ENCODE measurements at regions not wholly inside any gene's neighbourhood (a gene's known extent, or its start where the extent isn't known, plus 50 kb on each side); places are given as distances from the start of the nearest gene placed in this dataset.

DNA sequence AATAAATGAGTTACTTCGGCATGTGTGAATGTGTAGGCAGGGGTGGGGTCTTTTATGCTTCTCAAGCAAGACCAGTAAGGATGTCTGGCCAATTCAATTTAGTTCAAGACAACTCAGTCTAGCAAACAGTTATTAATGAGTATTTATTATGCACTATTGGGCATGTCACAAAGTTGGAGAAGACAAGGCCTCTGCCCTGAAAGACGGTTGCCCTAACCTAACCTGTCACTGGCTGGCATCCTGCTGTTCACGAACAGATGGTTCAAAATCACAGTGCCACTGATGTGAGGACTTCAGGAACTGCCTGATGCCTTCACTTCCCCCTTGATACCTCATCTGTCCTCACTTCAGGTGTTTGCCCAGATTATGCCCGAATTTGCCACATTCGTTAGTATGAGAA, 217.8 kb downstream of the SOX2 start:
- FAIRE-seq, result no peak

DNA sequence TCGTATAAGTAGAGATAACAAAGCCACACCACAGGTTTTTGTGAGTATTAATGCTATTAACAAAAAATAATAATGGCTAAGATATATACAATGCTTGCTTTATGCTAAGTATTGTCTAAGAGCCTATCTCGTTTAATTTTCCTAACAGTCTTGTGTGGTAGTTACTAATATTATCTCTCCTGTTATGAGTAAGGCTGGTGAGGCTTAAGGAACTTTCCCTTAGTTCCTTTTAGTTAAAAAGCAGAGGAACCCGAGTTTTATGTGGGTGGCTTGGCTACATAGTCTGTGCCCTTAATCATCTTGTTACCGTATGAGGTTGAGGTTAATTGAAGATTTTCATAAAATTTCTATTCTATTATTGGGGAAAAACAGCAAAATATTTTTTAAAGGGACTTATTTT, 218.4 kb downstream of the SOX2 start:
- H3K9me3 Mint-ChIP-seq (ENCODE audit: unreplicated experiment), result peaks cover 2% of the 10 kb centered on the region
- no peak for FAIRE-seq
- no peak overlapping the region for H3K4me2 ChIP-seq (ENCODE audit: low read length)
- no peak overlapping the region for H3K9ac ChIP-seq (ENCODE audit: low read length)
- no peaks in the 10 kb centered on the region for H3K27me3 ChIP-seq (ENCODE audit: insufficient read depth, low read length)
- no peaks in the 10 kb centered on the region for H3K9me3 ChIP-seq (ENCODE audit: insufficient read depth, low read depth, low read length)
- no peak for TF ChIP-seq EZH2 (IDR thresholded peaks at IDR 0.05; ENCODE audit: insufficient read depth, low read length)
- TF ChIP-seq, protein P1, sequence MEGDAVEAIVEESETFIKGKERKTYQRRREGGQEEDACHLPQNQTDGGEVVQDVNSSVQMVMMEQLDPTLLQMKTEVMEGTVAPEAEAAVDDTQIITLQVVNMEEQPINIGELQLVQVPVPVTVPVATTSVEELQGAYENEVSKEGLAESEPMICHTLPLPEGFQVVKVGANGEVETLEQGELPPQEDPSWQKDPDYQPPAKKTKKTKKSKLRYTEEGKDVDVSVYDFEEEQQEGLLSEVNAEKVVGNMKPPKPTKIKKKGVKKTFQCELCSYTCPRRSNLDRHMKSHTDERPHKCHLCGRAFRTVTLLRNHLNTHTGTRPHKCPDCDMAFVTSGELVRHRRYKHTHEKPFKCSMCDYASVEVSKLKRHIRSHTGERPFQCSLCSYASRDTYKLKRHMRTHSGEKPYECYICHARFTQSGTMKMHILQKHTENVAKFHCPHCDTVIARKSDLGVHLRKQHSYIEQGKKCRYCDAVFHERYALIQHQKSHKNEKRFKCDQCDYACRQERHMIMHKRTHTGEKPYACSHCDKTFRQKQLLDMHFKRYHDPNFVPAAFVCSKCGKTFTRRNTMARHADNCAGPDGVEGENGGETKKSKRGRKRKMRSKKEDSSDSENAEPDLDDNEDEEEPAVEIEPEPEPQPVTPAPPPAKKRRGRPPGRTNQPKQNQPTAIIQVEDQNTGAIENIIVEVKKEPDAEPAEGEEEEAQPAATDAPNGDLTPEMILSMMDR (IDR thresholded peaks at IDR 0.05; ENCODE audit: insufficient read depth, low read depth, low read length), result no peak
- no peaks in the 10 kb centered on the region for H3K4me1 ChIP-seq (ENCODE audit: insufficient read depth, low read length)
- no peaks in the 10 kb centered on the region for H4K20me1 ChIP-seq (ENCODE audit: insufficient read depth, low read length)
- no peak overlapping the region for H3K27ac ChIP-seq (ENCODE audit: low read depth, low read length)
- no peaks in the 10 kb centered on the region for H3K4me1 Mint-ChIP-seq (ENCODE audit: low read depth, unreplicated experiment)
- H3K79me2 ChIP-seq (ENCODE audit: insufficient read depth, low read length), result no peaks in the 10 kb centered on the region
- peaks cover 3% of the 10 kb centered on the region for H3K27me3 Mint-ChIP-seq (ENCODE audit: low read depth, unreplicated experiment)
- no peak overlapping the region for H3K27ac Mint-ChIP-seq (ENCODE audit: unreplicated experiment)
- H3K4me3 ChIP-seq (ENCODE audit: insufficient read depth, low read depth, low read length), result no peak overlapping the region
- no peaks in the 10 kb centered on the region for H3K36me3 ChIP-seq (ENCODE audit: insufficient read depth, low read length)
- DNase-seq (ENCODE audit: low read depth), result no peak
- H3K4me3 Mint-ChIP-seq (ENCODE audit: unreplicated experiment), result no peak overlapping the region
- no peak overlapping the region for H2AFZ ChIP-seq (ENCODE audit: low read depth, low read length)
- H3K36me3 Mint-ChIP-seq (ENCODE audit: low read depth, unreplicated experiment), result no peaks in the 10 kb centered on the region

More for the DNA sequence above, 217.8 kb downstream of the SOX2 start:
- no peaks in the 10 kb centered on the region for H3K79me2 ChIP-seq (ENCODE audit: insufficient read depth, low read length)
- no peaks in the 10 kb centered on the region for H3K4me1 Mint-ChIP-seq (ENCODE audit: low read depth, unreplicated experiment)
- no peak for DNase-seq (ENCODE audit: low read depth)
- no peak overlapping the region for H3K4me3 Mint-ChIP-seq (ENCODE audit: unreplicated experiment)
- no peak overlapping the region for H3K4me3 ChIP-seq (ENCODE audit: insufficient read depth, low read depth, low read length)
- no peak overlapping the region for H2AFZ ChIP-seq (ENCODE audit: low read depth, low read length)
- no peaks in the 10 kb centered on the region for H3K27me3 ChIP-seq (ENCODE audit: insufficient read depth, low read length)
- TF ChIP-seq, protein P1 (IDR thresholded peaks at IDR 0.05; ENCODE audit: insufficient read depth, low read depth, low read length), result no peak
- TF ChIP-seq EZH2 (IDR thresholded peaks at IDR 0.05; ENCODE audit: insufficient read depth, low read length), result no peak
- H3K27ac Mint-ChIP-seq (ENCODE audit: unreplicated experiment), result no peak overlapping the region
- H3K4me1 ChIP-seq (ENCODE audit: insufficient read depth, low read length), result no peaks in the 10 kb centered on the region
- no peaks in the 10 kb centered on the region for H3K36me3 Mint-ChIP-seq (ENCODE audit: low read depth, unreplicated experiment)
- H3K36me3 ChIP-seq (ENCODE audit: insufficient read depth, low read length), result no peaks in the 10 kb centered on the region
- H3K4me2 ChIP-seq (ENCODE audit: low read length), result no peak overlapping the region
- peaks cover 3% of the 10 kb centered on the region for H3K27me3 Mint-ChIP-seq (ENCODE audit: low read depth, unreplicated experiment)
- H3K9me3 ChIP-seq (ENCODE audit: insufficient read depth, low read depth, low read length), result no peaks in the 10 kb centered on the region
- no peak overlapping the region for H3K27ac ChIP-seq (ENCODE audit: low read depth, low read length)
- no peak overlapping the region for H3K9ac ChIP-seq (ENCODE audit: low read length)
- no peaks in the 10 kb centered on the region for H4K20me1 ChIP-seq (ENCODE audit: insufficient read depth, low read length)
- H3K9me3 Mint-ChIP-seq (ENCODE audit: unreplicated experiment), result peaks cover 2% of the 10 kb centered on the region

DNA sequence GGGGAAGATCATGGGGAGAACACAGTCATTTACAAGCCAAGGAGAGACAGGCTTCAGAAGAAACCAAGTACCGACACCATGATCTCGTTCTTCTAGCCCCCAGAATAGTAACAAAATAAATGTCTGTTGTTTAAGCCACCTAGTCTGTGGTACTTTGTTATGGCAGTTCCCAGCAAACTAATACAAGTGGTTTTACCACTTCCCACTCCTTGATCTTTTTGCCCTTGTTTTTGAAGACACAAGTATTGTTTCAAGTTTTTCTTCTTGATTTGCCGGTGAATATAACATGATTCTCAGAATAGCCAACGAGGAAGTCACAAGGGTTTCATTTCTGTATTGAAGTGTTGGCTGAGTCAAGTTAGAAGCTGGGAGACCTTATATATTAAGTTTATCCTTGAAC, 220.3 kb downstream of the SOX2 start:
- H3K36me3 ChIP-seq (ENCODE audit: insufficient read depth, low read length), result no peaks in the 10 kb centered on the region
- H3K9me3 ChIP-seq (ENCODE audit: insufficient read depth, low read depth, low read length), result no peaks in the 10 kb centered on the region
- DNase-seq (ENCODE audit: low read depth), result no peak
- no peaks in the 10 kb centered on the region for H3K4me1 ChIP-seq (ENCODE audit: insufficient read depth, low read length)
- Mint-ChIP-seq H3K9me3 (ENCODE audit: unreplicated experiment) (peaks cover 2% of the 10 kb centered on the region), H3K4me1 (ENCODE audit: low read depth, unreplicated experiment) (no peaks in the 10 kb centered on the region), H3K27ac (ENCODE audit: unreplicated experiment) (no peak overlapping the region), H3K4me3 (ENCODE audit: unreplicated experiment) (no peak overlapping the region), H3K27me3 (ENCODE audit: low read depth, unreplicated experiment) (peaks cover 3% of the 10 kb centered on the region), H3K36me3 (ENCODE audit: low read depth, unreplicated experiment) (no peaks in the 10 kb centered on the region)
- FAIRE-seq, result no peak
- H3K27me3 ChIP-seq (ENCODE audit: insufficient read depth, low read length), result no peaks in the 10 kb centered on the region
- no peak overlapping the region for H3K9ac ChIP-seq (ENCODE audit: low read length)
- H3K27ac ChIP-seq (ENCODE audit: low read depth, low read length), result no peak overlapping the region
- no peaks in the 10 kb centered on the region for H4K20me1 ChIP-seq (ENCODE audit: insufficient read depth, low read length)
- no peak overlapping the region for H2AFZ ChIP-seq (ENCODE audit: low read depth, low read length)
- no peaks in the 10 kb centered on the region for H3K79me2 ChIP-seq (ENCODE audit: insufficient read depth, low read length)
- no peak overlapping the region for H3K4me2 ChIP-seq (ENCODE audit: low read length)
- no peak overlapping the region for H3K4me3 ChIP-seq (ENCODE audit: insufficient read depth, low read depth, low read length)
- TF ChIP-seq EZH2 (IDR thresholded peaks at IDR 0.05; ENCODE audit: insufficient read depth, low read length), result no peak
- TF ChIP-seq, protein P1 (IDR thresholded peaks at IDR 0.05; ENCODE audit: insufficient read depth, low read depth, low read length), result no peak

Data from astrocyte (in vitro differentiated cells and primary cell).